NB4 (cell line): ENCODE measurements at regions not wholly inside any gene's neighbourhood (a gene's known extent, or its start where the extent isn't known, plus 50 kb on each side); places are given as distances from the start of the nearest gene placed in this dataset.

Source experiments
- CTCF ChIP-seq: IDR thresholded peaks from one replicate; pipeline ENCODE4 v1.5.1; 2012; ENCODE audit warnings: low read depth, low read length
- POLR2A ChIP-seq: IDR thresholded peaks from 2 replicates; pipeline ENCODE4 v1.6.1; 2011; ENCODE audit warnings: mild to moderate bottlenecking; ENCODE audit not compliant: insufficient read length; ENCODE audit errors: extremely low read depth

- TF ChIP-seq CTCF = no peak
- TF ChIP-seq POLR2A = no peak
Observed at GRCh38 chr2:163407296-163407695, 328.5 kb downstream of the FIGN start.
